MM.1S (cell line): ENCODE measurements at regions not wholly inside any gene's neighbourhood (a gene's known extent, or its start where the extent isn't known, plus 50 kb on each side); places are given as distances from the start of the nearest gene placed in this dataset.

ENCODE experiments used
- DNase-seq: peaks from one replicate; pipeline ENCODE4 v3.0.0-alpha.2; 2015
- H2AFZ ChIP-seq: fragments of 300-600 bp; sonication (generic); 2 replicates; pipeline ENCODE4 v1.6.0; 2016; ENCODE audit warnings: antibody characterized with exemption, low read length
- H3F3A ChIP-seq: fragments of 300-600 bp; sonication (generic); 2 replicates; pipeline ENCODE4 v1.6.1; 2016; ENCODE audit warnings: mild to moderate bottlenecking, antibody characterized with exemption, low read length, moderate library complexity, mixed read lengths; ENCODE audit not compliant: insufficient read depth
- H3K27ac ChIP-seq: fragments of 300-600 bp; sonication (generic); 2 replicates; pipeline ENCODE4 v1.5.1; 2016; ENCODE audit warnings: mild to moderate bottlenecking, low read length
- H3K27me3 ChIP-seq: fragments of 300-600 bp; sonication (generic); replicated peaks from 2 replicates; pipeline ENCODE4 v1.6.0; 2016; ENCODE audit warnings: low read length; ENCODE audit not compliant: insufficient read depth
- H3K36me3 ChIP-seq: fragments of 300-600 bp; sonication (generic); replicated peaks from 2 replicates; pipeline ENCODE4 v1.6.1; 2016; ENCODE audit warnings: mild to moderate bottlenecking, low read length, mixed read lengths; ENCODE audit not compliant: insufficient read depth
- H3K4me1 ChIP-seq: fragments of 300-600 bp; sonication (generic); 2 replicates; pipeline ENCODE4 v1.6.1; 2016; ENCODE audit warnings: low read length, mixed read lengths
- H3K4me2 ChIP-seq: fragments of 300-600 bp; sonication (generic); 2 replicates; pipeline ENCODE4 v1.6.0; 2016; ENCODE audit warnings: low read depth, low read length
- H3K4me3 ChIP-seq: fragments of 300-600 bp; sonication (generic); 2 replicates; pipeline ENCODE4 v1.5.1; 2016; ENCODE audit warnings: low read length, mixed read lengths
- H3K79me2 ChIP-seq: fragments of 300-600 bp; sonication (generic); 2 replicates; pipeline ENCODE4 v1.6.1; 2016; ENCODE audit warnings: mixed run types, low read length, mixed read lengths
- H3K9ac ChIP-seq: fragments of 300-600 bp; sonication (generic); 2 replicates; pipeline ENCODE4 v1.6.1; 2016; ENCODE audit warnings: low read length, mixed read lengths
- H3K9me2 ChIP-seq: fragments of 300-600 bp; sonication (generic); replicated peaks from 2 replicates; pipeline ENCODE4 v1.6.1; 2016; ENCODE audit warnings: mild to moderate bottlenecking, low read length, mixed read lengths; ENCODE audit not compliant: insufficient read depth
- H3K9me3 ChIP-seq: fragments of 300-600 bp; sonication (generic); replicated peaks from 2 replicates; pipeline ENCODE4 v1.6.1; 2016; ENCODE audit warnings: mild to moderate bottlenecking, low read length, mixed read lengths; ENCODE audit not compliant: insufficient read depth
- H4K20me1 ChIP-seq: fragments of 300-600 bp; sonication (generic); 2 replicates; pipeline ENCODE4 v1.6.1; 2016; ENCODE audit warnings: mild to moderate bottlenecking, low read length, moderate library complexity, mixed read lengths; ENCODE audit not compliant: insufficient read depth
- EZH2 ChIP-seq: fragments of 300-600 bp; sonication (generic); optimal IDR thresholded peaks from 2 replicates; pipeline ENCODE3; 2017; ENCODE audit warnings: low read depth, mild to moderate bottlenecking, antibody characterized with exemption, low read length, mixed read lengths
- EZH2phosphoT487 ChIP-seq: fragments of 300-600 bp; sonication (generic); IDR thresholded peaks from 2 replicates; pipeline ENCODE4 v1.6.1; 2018; ENCODE audit warnings: antibody characterized with exemption, low read length
- TF ChIP-seq, protein P1 (sequence below): fragments of 300-600 bp; sonication (generic); IDR thresholded peaks from 2 replicates; pipeline ENCODE4 v1.5.1; 2016; ENCODE audit warnings: antibody characterized with exemption, low read length, mixed read lengths

DNA sequence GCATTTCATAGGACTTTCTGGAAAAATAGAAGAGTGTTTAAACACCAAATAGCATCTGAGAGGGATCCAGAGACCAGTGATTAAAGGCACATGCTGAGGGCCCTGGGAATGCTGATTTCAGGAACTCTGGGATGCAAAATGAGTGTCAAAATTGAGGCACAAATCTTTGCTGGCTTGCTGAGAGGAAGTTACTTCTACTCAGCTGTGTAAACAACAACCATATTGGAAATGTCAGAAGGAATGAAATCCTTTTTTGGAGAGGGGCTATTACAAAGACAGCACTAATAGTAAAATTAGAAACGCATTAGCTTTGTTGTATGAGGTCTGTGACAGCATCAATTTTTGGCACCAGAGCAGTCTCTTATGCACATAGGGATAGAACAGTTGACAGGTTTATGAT lies 267.8 kb upstream of the RAG2 start:
- H3K9me2 ChIP-seq = no peaks in the 10 kb centered on the region
- H3F3A ChIP-seq = no peaks in the 10 kb centered on the region
- no peaks in the 10 kb centered on the region for H3K36me3 ChIP-seq
- H3K9me3 ChIP-seq = no peaks in the 10 kb centered on the region
- no peaks in the 10 kb centered on the region for H4K20me1 ChIP-seq
- H3K9ac ChIP-seq = no peak overlapping the region
- H3K4me1 ChIP-seq = no peaks in the 10 kb centered on the region
- DNase-seq = no peak
- H3K4me3 ChIP-seq = no peak overlapping the region
- no peak overlapping the region for H3K4me2 ChIP-seq
- TF ChIP-seq EZH2phosphoT487 = no peak
- no peak for TF ChIP-seq EZH2
- TF ChIP-seq, protein P1, sequence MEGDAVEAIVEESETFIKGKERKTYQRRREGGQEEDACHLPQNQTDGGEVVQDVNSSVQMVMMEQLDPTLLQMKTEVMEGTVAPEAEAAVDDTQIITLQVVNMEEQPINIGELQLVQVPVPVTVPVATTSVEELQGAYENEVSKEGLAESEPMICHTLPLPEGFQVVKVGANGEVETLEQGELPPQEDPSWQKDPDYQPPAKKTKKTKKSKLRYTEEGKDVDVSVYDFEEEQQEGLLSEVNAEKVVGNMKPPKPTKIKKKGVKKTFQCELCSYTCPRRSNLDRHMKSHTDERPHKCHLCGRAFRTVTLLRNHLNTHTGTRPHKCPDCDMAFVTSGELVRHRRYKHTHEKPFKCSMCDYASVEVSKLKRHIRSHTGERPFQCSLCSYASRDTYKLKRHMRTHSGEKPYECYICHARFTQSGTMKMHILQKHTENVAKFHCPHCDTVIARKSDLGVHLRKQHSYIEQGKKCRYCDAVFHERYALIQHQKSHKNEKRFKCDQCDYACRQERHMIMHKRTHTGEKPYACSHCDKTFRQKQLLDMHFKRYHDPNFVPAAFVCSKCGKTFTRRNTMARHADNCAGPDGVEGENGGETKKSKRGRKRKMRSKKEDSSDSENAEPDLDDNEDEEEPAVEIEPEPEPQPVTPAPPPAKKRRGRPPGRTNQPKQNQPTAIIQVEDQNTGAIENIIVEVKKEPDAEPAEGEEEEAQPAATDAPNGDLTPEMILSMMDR = no peak
- no peaks in the 10 kb centered on the region for H3K79me2 ChIP-seq
- no peak overlapping the region for H3K27ac ChIP-seq
- no peak overlapping the region for H2AFZ ChIP-seq
- no peaks in the 10 kb centered on the region for H3K27me3 ChIP-seq

DNA sequence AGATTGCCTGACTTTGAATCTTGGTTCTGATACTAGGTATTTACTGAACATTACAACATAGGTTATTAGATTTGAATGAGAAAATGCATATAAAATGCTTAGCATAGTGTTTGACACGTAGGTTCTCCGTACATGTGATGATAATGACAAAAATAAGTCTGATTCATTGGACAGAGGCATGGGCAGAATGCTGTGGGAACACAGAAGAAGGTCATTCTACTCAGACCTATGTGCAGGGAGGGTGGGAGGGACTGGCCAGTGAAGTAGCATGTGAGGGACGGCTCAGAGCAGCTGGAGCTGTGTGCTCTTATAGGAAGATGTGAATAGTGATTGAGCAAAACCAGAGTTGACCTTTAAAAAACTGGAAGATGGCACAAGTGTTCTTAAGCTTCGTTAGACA lies 256.8 kb upstream of the RAG2 start:
- H3K9me2 ChIP-seq = no peaks in the 10 kb centered on the region
- no peak overlapping the region for H2AFZ ChIP-seq
- no peaks in the 10 kb centered on the region for H3F3A ChIP-seq
- H4K20me1 ChIP-seq = no peaks in the 10 kb centered on the region
- no peaks in the 10 kb centered on the region for H3K36me3 ChIP-seq
- H3K4me1 ChIP-seq = no peaks in the 10 kb centered on the region
- no peak overlapping the region for H3K4me2 ChIP-seq
- no peaks in the 10 kb centered on the region for H3K79me2 ChIP-seq
- no peak overlapping the region for H3K9ac ChIP-seq
- H3K27me3 ChIP-seq = no peaks in the 10 kb centered on the region
- DNase-seq = no peak
- no peak overlapping the region for H3K27ac ChIP-seq
- TF ChIP-seq, protein P1 = no peak
- TF ChIP-seq EZH2 (no peak), EZH2phosphoT487 (no peak)
- H3K4me3 ChIP-seq = no peak overlapping the region
- H3K9me3 ChIP-seq = no peaks in the 10 kb centered on the region

DNA sequence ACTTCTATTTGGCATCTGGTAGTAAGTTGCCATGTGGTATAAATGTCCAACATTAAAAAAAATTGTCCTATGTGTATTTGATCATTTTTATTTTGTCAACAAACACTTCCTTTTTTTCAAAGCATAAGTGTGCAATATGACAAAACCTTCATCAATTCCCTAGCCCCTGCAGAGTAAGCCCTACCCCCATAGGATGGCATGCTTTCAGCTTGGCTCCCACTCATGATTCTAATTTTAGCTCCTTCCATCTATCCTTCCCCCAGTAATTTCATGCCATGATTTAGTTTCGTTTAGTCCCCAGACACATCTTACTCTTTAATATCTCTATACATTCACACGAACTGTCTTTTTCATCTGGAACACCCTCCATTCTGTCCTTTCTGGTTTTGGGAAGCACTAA lies 250.6 kb upstream of the RAG2 start:
- Histone ChIP-seq H3K9ac (no peak overlapping the region), H3K79me2 (no peaks in the 10 kb centered on the region), H4K20me1 (no peaks in the 10 kb centered on the region), H3K36me3 (no peaks in the 10 kb centered on the region), H2AFZ (no peak overlapping the region), H3K27me3 (no peaks in the 10 kb centered on the region), H3K4me3 (no peak overlapping the region), H3F3A (no peaks in the 10 kb centered on the region), H3K9me2 (no peaks in the 10 kb centered on the region), H3K27ac (no peak overlapping the region), H3K9me3 (no peaks in the 10 kb centered on the region), H3K4me1 (no peaks in the 10 kb centered on the region), H3K4me2 (no peak overlapping the region)
- DNase-seq = no peak
- TF ChIP-seq EZH2 (no peak), EZH2phosphoT487 (no peak)
- TF ChIP-seq, protein P1 = no peak

DNA sequence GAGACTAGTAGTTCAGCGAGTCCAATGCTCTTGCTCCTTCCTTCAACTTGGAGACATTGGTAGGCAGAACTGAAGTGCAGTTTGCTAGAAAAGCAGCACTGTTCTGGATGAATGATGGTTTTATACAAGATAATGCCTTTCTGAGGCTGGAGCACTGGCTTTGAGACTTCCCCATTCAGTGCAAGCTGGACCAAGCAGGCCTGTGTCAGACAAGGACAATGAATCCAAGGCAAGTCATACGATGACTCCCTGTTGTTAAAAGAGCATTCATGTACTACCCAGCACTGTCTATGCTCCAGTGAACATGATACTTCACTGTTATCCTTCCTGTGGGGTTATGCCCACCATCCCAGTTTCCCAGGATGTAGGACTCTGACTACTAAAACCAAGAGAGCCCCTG lies 242.3 kb upstream of the RAG2 start:
- Histone ChIP-seq H3F3A (no peaks in the 10 kb centered on the region), H3K9ac (no peak overlapping the region), H3K4me1 (no peaks in the 10 kb centered on the region), H3K27ac (no peak overlapping the region), H3K27me3 (no peaks in the 10 kb centered on the region), H3K36me3 (no peaks in the 10 kb centered on the region), H3K9me2 (no peaks in the 10 kb centered on the region), H3K79me2 (no peaks in the 10 kb centered on the region), H3K4me2 (no peak overlapping the region), H4K20me1 (no peaks in the 10 kb centered on the region), H3K4me3 (no peak overlapping the region), H2AFZ (no peak overlapping the region), H3K9me3 (no peaks in the 10 kb centered on the region)
- DNase-seq = no peak
- no peak for TF ChIP-seq EZH2phosphoT487
